K562 (cell line): ENCODE measurements at regions not wholly inside any gene's neighbourhood (a gene's known extent, or its start where the extent isn't known, plus 50 kb on each side); places are given as distances from the start of the nearest gene placed in this dataset.

Experiments used
- ATAC-seq: fragments of 200-7000 bp; cut with Tn5 transposase; 3 replicates; pipeline ENCODE4 v1.9.1; 2020; ENCODE audit warnings: moderate library complexity
- BruUV-seq: library from RNA; stranded (reverse); fragments of 400-500 nt; replicated peaks from 2 replicates; lab custom pipeline; 2021; lab: Mats Ljungman, UMichigan
- CTCF ChIA-PET: fragments of 300-600 bp; formaldehyde crosslinking; extraction: SDS; loops from one replicate; lab custom pipeline; 2021; ENCODE audit warnings: low intra/inter-chr PET ratio; lab: Yijun Ruan, JAX
- POLR2A ChIA-PET: fragments of 300-600, 350-650 bp; sonication (Branson Sonifier 250); formaldehyde crosslinking; extraction: SDS; loops from one replicate; lab custom pipeline; 2021; ENCODE audit warnings: antibody characterized with exemption, inconsistent platforms; lab: Yijun Ruan, JAX
- DNase-seq, 4 experiments: peaks; one replicate each; pipeline versions ENCODE4 v3.0.0 to v3.0.0-alpha.2; 2011 to 2018; ENCODE audit warnings: low spot score in 3 of 4, mixed read lengths in 3 of 4; ENCODE audit errors: extremely low read depth in 1 of 4
- FAIRE-seq: peaks from 2 replicates; lab custom pipeline; 2011; peaks lifted over from hg19 to GRCh38; lab: Jason Lieb, UNC
- H2AFZ ChIP-seq: 2 replicates; pipeline ENCODE4 v1.6.0; 2011; ENCODE audit warnings: low read depth, low read length, control low read depth, inconsistent platforms
- H3K27ac ChIP-seq: fragments of 200-600 bp; 3 replicates; pipeline ENCODE4 v1.8.0; 2011; ENCODE audit warnings: low read depth, mild to moderate bottlenecking, control low read depth, inconsistent platforms, low read length, moderate library complexity, mixed read lengths; ENCODE audit errors: extremely low read depth
- H3K27me3 ChIP-seq, 2 experiments: fragments of 300-600 bp in 1 of 2; 2 replicates in 1 of 2; 3 replicates in 1 of 2; pipeline versions ENCODE4 v1.6.0 to v1.8.0; 2011; ENCODE audit warnings: inconsistent platforms in 2 of 2, low read length in 2 of 2, mild to moderate bottlenecking in 1 of 2, mixed read lengths in 1 of 2, moderate library complexity in 1 of 2; ENCODE audit not compliant: control insufficient read depth in 2 of 2, insufficient read depth in 2 of 2
- H3K36me3 ChIP-seq: fragments of 300-600 bp; 3 replicates; pipeline ENCODE4 v1.8.0; 2011; ENCODE audit warnings: mild to moderate bottlenecking, low read length, inconsistent platforms; ENCODE audit not compliant: control insufficient read depth, insufficient read depth
- H3K4me1 ChIP-seq, 2 experiments: fragments of 200-600 bp in 1 of 2; replicated peaks in 1 of 2; 2 replicates in 1 of 2; 3 replicates in 1 of 2; pipeline versions ENCODE4 v1.5.1 to v1.8.0; 2011; ENCODE audit warnings: inconsistent platforms in 2 of 2, low read length in 2 of 2, mild to moderate bottlenecking in 1 of 2, mixed read lengths in 1 of 2, moderate library complexity in 1 of 2; ENCODE audit not compliant: control insufficient read depth in 2 of 2, insufficient read depth in 2 of 2
- H3K4me2 ChIP-seq: 2 replicates; pipeline ENCODE4 v1.6.1; 2011; ENCODE audit warnings: low read length, control low read depth, inconsistent platforms, mixed read lengths; ENCODE audit not compliant: insufficient read depth
- H3K4me3 ChIP-seq: fragments of 200-600 bp; sonication (generic), shearing (Covaris generic); 2 replicates; pipeline ENCODE4 v1.5.1; 2016; ENCODE audit warnings: control low read depth, inconsistent platforms
- H3K79me2 ChIP-seq: fragments of 200-600 bp; 3 replicates; pipeline ENCODE4 v1.8.0; 2011; ENCODE audit warnings: low read length, inconsistent platforms; ENCODE audit not compliant: control insufficient read depth, insufficient read depth
- H3K9ac ChIP-seq, 2 experiments: 2 replicates each; pipeline versions ENCODE4 v1.6.0 to v1.6.1; 2011; ENCODE audit warnings: low read depth in 2 of 2, low read length in 2 of 2, control low read depth in 1 of 2, inconsistent platforms in 1 of 2, mild to moderate bottlenecking in 1 of 2, mixed read lengths in 1 of 2; ENCODE audit not compliant: insufficient read depth in 1 of 2
- H3K9me1 ChIP-seq: one replicate; pipeline ENCODE4 v1.6.0; 2011; ENCODE audit warnings: inconsistent platforms, mild to moderate bottlenecking, low read length, moderate library complexity; ENCODE audit not compliant: control insufficient read depth, insufficient read depth
- H3K9me3 ChIP-seq: replicated peaks from 2 replicates; pipeline ENCODE4 v1.5.1; 2011; ENCODE audit warnings: low read depth, low read length, inconsistent platforms; ENCODE audit not compliant: control insufficient read depth, insufficient read depth
- H4K20me1 ChIP-seq: replicated peaks from 2 replicates; pipeline ENCODE4 v1.6.1; 2011; ENCODE audit warnings: low read length, inconsistent platforms, mixed read lengths; ENCODE audit not compliant: control insufficient read depth, insufficient read depth
- CBX3 ChIP-seq, 2 experiments: IDR thresholded peaks; 1 replicate in 1 of 2; 2 replicates in 1 of 2; pipeline ENCODE4 v1.6.1; 2012; ENCODE audit warnings: inconsistent platforms in 2 of 2, low read length in 2 of 2, borderline replicate concordance in 1 of 2, control low read depth in 1 of 2
- HDAC8 ChIP-seq: fragments of 450-650 bp; IDR thresholded peaks from 2 replicates; pipeline ENCODE4 v1.6.1; 2016; ENCODE audit warnings: mild to moderate bottlenecking, missing genetic modification characterization, moderate library complexity, missing compliant biosample characterization
- KLF1 ChIP-seq: fragments of 450-650 bp; IDR thresholded peaks from 2 replicates; pipeline ENCODE4 v1.6.1; 2016; ENCODE audit warnings: missing genetic modification characterization, missing compliant biosample characterization
- MAZ ChIP-seq, 2 experiments: fragments of 450-650 bp in 1 of 2; sonication (generic) in 1 of 2; formaldehyde crosslinking; IDR thresholded peaks in 1 of 2; conservative IDR thresholded peaks in 1 of 2; 2 replicates each; pipeline versions ENCODE4 v1.4.0 to v1.5.0; 2020; ENCODE audit warnings: mild to moderate bottlenecking in 1 of 2, missing genetic modification reagents in 1 of 2
- MYNN ChIP-seq, 2 experiments: sonication (generic); formaldehyde crosslinking in 1 of 2; IDR thresholded peaks; 2 replicates each; pipeline versions ENCODE4 v1.5.0 to v1.6.1; 2016 to 2020; ENCODE audit warnings: antibody characterized with exemption in 1 of 2, missing genetic modification reagents in 1 of 2
- NFYB ChIP-seq: IDR thresholded peaks from 2 replicates; pipeline ENCODE4 v1.6.1; 2011; ENCODE audit warnings: mild to moderate bottlenecking, moderate library complexity; ENCODE audit not compliant: insufficient read length; ENCODE audit errors: extremely low read depth
- POLR3G ChIP-seq: IDR thresholded peaks from 2 replicates; pipeline ENCODE4 v1.6.1; 2011; ENCODE audit not compliant: insufficient read length, insufficient replicate concordance; ENCODE audit errors: extremely low read depth
- SMAD3 ChIP-seq: fragments of 450-650 bp; formaldehyde crosslinking; conservative IDR thresholded peaks from 2 replicates; pipeline ENCODE4 v1.4.0; 2020; ENCODE audit warnings: mild to moderate bottlenecking
- SPI1 ChIP-seq: IDR thresholded peaks from 2 replicates; pipeline ENCODE4 v1.6.1; 2011; ENCODE audit warnings: low read depth, low read length, control low read depth, borderline replicate concordance
- ZFPM2 ChIP-seq: fragments of 250-450 bp; sonication (Bioruptor Pico); IDR thresholded peaks from 2 replicates; pipeline ENCODE4 v1.5.1; 2022; ENCODE audit warnings: mild to moderate bottlenecking
- ZNF561 ChIP-seq: fragments of 450-650 bp; formaldehyde crosslinking; conservative IDR thresholded peaks from 2 replicates; pipeline ENCODE4 v1.4.0; 2020; ENCODE audit warnings: mild to moderate bottlenecking, moderate library complexity
- WGBS: fragments of 100-300 bp; shearing (Covaris generic); methylation state at CpG from one replicate; pipeline ENCODE4 v1.1.6; 2016; ENCODE audit warnings: low coverage, mixed read lengths; ENCODE audit not compliant: insufficient coverage; ENCODE audit errors: missing lambda C conversion rate; 5-methylcytosine and 5-hydroxymethylcytosine counted together
- in situ Hi-C: fragments of 300-500 bp; cut with MboI; formaldehyde crosslinking; loops from 4 replicates; pipeline ENCODE4 v1.15.0; 2018; ENCODE audit warnings: inconsistent platforms, mixed read lengths
- intact Hi-C: fragments of 100-400 bp; cut with micrococcal nuclease; formaldehyde crosslinking; loops from 2 replicates; pipeline ENCODE4 v1.14.2; 2022
- TF ChIP-seq, protein P1 (sequence below): fragments of 250-450 bp; sonication (Bioruptor Pico); IDR thresholded peaks from 2 replicates; pipeline ENCODE4 v1.8.0; 2021; ENCODE audit warnings: moderate library complexity, mild to moderate bottlenecking, inconsistent platforms

DNA sequence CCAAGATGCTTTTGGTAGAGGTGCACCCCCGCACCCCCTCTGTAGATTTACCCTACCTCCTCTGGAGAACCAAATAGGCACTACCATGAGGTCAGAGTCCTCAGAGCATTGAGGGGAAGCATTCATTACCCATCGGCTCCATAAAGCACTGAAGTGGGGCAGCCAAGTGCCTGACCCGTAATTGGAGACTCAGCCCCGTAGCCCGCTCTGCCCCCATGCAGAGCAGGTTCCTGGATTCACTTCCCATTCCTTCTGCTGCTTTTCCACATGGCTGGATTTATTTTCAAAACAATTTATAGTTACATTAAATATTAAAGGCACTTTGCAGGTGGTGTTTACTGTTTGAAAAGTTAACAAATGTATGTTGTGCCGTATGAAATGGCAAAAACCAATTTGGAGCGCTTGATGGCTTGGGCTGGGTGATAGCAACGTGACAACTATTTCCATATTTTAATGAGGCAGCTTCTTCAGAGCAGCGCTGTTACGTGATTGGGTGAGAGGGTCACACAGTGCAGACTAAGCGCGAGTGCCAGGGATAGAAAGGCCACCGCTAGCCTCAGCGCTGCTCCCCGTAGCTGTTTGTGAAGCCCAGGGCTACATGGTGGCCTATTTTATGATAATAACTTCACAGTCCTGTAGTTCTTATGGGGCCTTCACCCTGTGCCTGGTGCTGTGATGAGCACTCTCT, 373.8 kb upstream of the PROK2 start:
- Histone ChIP-seq H3K79me2 (no peaks in the 10 kb centered on the region), H3K9me3 (peaks cover 2% of the 10 kb centered on the region; the same call in 1 of the 2 replicates), H3K36me3 (no peaks in the 10 kb centered on the region), H3K27ac (no peak overlapping the region), H3K9ac (no peak overlapping the region), H4K20me1 (no peaks in the 10 kb centered on the region), H3K4me1 (peaks cover 20 to 53% of the 10 kb centered on the region in 2 experiments; a peak in 4 of 5 replicates), H3K4me2 (no peak overlapping the region), H2AFZ (no peak overlapping the region), H3K9me1 (no peaks in the 10 kb centered on the region), H3K27me3 (no peaks in the 10 kb centered on the region), H3K4me3 (no peak overlapping the region)
- intact Hi-C loops (no loop called here), in situ Hi-C loops (no loop called here)
- WGBS = 90% methylated on average over 15 of the region's 15 CpGs
- BruUV-seq = no TSS peak
- TF ChIP-seq CBX3 (IDR thresholded peaks at IDR 0.05; ENCODE audit: borderline replicate concordance in 1 of 2, low read length in 2 of 2) (no peak), KLF1 (tag) (no peak), MAZ (CRISPR knock-in tag; conservative IDR thresholded peaks at IDR 0.05 in 1 of 2, IDR thresholded peaks at IDR 0.05 in 1 of 2) (no peak), ZNF561 (no peak), SPI1 (no peak), POLR3G (no peak), MYNN (IDR thresholded peaks at IDR 0.05) (no peak), MYNN (CRISPR knock-in tag; IDR thresholded peaks at IDR 0.05) (no peak), ZFPM2 (no peak), HDAC8 (tag) (no peak), SMAD3 (no peak), NFYB (no peak)
- TF ChIP-seq, protein P1, sequence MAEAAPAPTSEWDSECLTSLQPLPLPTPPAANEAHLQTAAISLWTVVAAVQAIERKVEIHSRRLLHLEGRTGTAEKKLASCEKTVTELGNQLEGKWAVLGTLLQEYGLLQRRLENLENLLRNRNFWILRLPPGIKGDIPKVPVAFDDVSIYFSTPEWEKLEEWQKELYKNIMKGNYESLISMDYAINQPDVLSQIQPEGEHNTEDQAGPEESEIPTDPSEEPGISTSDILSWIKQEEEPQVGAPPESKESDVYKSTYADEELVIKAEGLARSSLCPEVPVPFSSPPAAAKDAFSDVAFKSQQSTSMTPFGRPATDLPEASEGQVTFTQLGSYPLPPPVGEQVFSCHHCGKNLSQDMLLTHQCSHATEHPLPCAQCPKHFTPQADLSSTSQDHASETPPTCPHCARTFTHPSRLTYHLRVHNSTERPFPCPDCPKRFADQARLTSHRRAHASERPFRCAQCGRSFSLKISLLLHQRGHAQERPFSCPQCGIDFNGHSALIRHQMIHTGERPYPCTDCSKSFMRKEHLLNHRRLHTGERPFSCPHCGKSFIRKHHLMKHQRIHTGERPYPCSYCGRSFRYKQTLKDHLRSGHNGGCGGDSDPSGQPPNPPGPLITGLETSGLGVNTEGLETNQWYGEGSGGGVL (CRISPR knock-in tag) = no peak
- FAIRE-seq (no peak), ATAC-seq (no peak), DNase-seq (no peak)
- POLR2A ChIA-PET = no interaction called here
- CTCF ChIA-PET = no interaction called here
